Gastroesophageal sphincter (tissue), 3 donors: ENCODE measurements at regions not wholly inside any gene's neighbourhood (a gene's known extent, or its start where the extent isn't known, plus 50 kb on each side); places are given as distances from the start of the nearest gene placed in this dataset.

Source experiments
- EP300 ChIP-seq: sonication (generic); formaldehyde crosslinking; IDR thresholded peaks from one replicate; pipeline ENCODE4 v1.6.1; 2017; ENCODE audit warnings: antibody characterized with exemption, mild to moderate bottlenecking
- POLR2A ChIP-seq, 2 donors: fragments of 450-650 bp; IDR thresholded peaks; one replicate each; pipeline ENCODE4 v1.6.1; 2017; ENCODE audit warnings: antibody characterized with exemption in 2 of 2, mild to moderate bottlenecking in 2 of 2, moderate library complexity in 1 of 2
- POLR2AphosphoS5 ChIP-seq: sonication (generic); formaldehyde crosslinking; IDR thresholded peaks from one replicate; pipeline ENCODE4 v1.6.1; 2017; ENCODE audit warnings: antibody characterized with exemption
- TF ChIP-seq, protein P1 (sequence below), 4 experiments: fragments of 200-600 bp in 2 of 4; fragments of 450-650 bp in 2 of 4; sonication (generic) in 1 of 4; IDR thresholded peaks; one replicate each; pipeline ENCODE4 v1.5.1; 2017 to 2019; ENCODE audit warnings: antibody characterized with exemption in 4 of 4, mild to moderate bottlenecking in 2 of 4, moderate library complexity in 2 of 4

DNA sequence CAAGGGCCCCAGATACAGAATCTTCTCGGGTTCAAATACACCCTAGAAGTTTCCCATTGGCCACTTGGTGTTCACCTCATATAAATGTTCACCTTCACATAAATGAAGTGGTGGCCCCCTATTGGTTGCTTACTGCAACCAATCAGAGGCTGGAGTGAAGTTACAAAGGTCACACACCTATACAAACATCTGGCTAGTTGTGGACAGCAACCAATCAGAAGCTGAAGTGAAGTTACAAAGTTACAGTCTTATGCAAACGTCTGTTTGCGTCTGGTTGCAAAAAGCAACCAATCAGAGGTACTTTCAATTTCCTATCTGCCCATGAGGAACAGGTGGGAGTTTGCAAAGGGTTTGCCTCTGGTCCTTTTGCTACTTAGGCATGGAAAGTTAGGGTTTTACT lies 206.5 kb upstream of the BMP2 start:
- TF ChIP-seq POLR2A (IDR thresholded peaks at IDR 0.05) (no peak), EP300 (no peak), POLR2AphosphoS5 (no peak)
- TF ChIP-seq, protein P1, sequence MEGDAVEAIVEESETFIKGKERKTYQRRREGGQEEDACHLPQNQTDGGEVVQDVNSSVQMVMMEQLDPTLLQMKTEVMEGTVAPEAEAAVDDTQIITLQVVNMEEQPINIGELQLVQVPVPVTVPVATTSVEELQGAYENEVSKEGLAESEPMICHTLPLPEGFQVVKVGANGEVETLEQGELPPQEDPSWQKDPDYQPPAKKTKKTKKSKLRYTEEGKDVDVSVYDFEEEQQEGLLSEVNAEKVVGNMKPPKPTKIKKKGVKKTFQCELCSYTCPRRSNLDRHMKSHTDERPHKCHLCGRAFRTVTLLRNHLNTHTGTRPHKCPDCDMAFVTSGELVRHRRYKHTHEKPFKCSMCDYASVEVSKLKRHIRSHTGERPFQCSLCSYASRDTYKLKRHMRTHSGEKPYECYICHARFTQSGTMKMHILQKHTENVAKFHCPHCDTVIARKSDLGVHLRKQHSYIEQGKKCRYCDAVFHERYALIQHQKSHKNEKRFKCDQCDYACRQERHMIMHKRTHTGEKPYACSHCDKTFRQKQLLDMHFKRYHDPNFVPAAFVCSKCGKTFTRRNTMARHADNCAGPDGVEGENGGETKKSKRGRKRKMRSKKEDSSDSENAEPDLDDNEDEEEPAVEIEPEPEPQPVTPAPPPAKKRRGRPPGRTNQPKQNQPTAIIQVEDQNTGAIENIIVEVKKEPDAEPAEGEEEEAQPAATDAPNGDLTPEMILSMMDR (IDR thresholded peaks at IDR 0.05) = no peak
